GM19351 (cell line): ENCODE measurements at regions not wholly inside any gene's neighbourhood (a gene's known extent, or its start where the extent isn't known, plus 50 kb on each side); places are given as distances from the start of the nearest gene placed in this dataset.

Source experiments
- ATAC-seq: cut with Tn5 transposase; IDR thresholded peaks from one replicate; pipeline ENCODE4 v1.9.1; 2021; ENCODE audit warnings: mild to moderate bottlenecking, moderate library complexity; ENCODE audit not compliant: unreplicated experiment

- no peak for ATAC-seq
These were observed 242.9 kb downstream of the CDC5L start for GRCh38 chr6:44630125-44631028.

- ATAC-seq = no peak
These were observed 244.5 kb downstream of the CDC5L start for GRCh38 chr6:44631968-44632367.

- ATAC-seq = no peak
These were observed 246.8 kb downstream of the CDC5L start for GRCh38 chr6:44634321-44634720.

DNA sequence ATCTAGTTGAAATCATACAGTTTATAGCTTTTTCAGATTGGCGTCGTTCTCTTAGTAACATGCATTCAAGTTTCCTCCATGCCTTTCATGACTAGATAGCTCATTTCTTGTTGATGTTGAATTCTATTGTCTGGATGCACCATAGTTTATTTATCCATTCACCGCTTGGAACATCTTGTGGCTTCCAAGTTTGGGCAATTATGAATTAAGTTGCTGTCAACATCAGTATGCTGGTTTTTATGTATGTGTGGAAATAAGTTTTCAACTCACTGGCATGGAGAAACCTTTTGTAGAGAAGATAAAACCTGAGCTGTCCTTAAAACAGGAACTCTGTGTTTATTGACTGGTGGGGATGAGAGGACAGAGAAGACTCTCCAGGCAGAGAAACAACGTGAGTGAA lies 248.0 kb downstream of the CDC5L start:
- no peak for ATAC-seq

- no peak for ATAC-seq
These were observed 249.2 kb downstream of the CDC5L start for GRCh38 chr6:44636561-44637248.

DNA sequence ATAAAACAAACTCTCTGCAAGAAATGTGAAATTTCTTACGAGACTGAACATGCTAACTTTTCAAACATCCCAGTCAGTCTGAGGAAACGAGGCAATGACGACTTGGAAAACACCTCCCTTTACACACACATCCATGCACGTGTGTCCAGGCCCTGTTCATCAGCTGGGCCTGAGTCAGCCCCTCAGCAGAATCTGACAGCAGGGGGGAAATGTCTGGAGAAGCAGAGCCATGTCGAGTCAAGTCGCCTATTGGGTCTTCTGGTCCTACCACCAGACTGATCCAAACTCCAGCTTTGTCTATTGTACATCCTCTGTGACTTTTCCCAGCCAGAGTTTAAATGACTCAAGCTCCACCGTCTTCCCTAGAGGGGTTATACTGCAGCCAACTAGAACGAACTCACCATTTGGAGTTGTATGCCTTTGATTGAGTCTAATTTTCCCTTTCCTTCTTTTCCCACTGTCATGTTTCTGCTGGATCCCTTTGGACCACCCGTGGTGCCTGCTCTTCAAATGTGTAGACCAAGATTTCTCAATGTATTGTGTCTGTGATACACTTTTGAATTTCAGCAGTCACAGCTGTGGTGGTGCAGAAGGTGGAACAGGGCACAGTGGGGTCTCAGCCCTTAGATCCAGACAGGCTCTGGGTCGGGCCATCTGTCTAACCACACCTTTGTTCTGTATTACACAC lies 254.0 kb downstream of the CDC5L start:
- no peak for ATAC-seq

- no peak for ATAC-seq
These were observed 254.8 kb downstream of the CDC5L start for GRCh38 chr6:44642349-44642748.

DNA sequence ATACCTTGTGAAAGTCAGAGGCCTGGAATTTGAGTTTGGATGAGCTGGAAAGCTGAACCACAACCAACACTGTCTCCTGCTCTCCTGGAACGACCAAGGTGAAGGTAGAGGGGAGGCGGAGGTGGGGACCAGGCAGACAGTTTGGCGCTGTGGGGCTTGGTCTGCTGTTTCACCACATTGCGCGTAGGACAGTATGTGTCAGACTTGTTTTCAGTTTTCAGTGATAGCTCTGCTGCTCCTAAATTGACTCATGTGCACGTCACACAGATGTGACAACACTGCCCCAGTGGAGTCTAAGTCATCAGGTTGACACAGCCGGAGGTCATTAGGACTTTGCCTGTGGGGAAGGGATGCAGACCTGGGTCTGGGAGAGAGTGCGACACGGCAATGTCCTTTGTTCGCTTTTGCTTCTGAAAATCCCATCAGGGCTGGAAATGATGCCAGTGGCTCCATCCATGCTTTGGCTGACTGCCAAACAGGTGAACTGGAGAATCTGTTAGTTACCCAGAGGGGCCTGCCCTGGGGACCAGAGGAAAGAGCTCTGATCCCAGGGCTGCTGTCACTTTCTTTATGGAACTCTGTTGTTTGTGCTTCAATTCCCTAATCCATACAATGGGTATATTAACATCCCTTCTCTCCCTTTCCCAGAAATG lies 255.5 kb downstream of the CDC5L start:
- no peak for ATAC-seq

DNA sequence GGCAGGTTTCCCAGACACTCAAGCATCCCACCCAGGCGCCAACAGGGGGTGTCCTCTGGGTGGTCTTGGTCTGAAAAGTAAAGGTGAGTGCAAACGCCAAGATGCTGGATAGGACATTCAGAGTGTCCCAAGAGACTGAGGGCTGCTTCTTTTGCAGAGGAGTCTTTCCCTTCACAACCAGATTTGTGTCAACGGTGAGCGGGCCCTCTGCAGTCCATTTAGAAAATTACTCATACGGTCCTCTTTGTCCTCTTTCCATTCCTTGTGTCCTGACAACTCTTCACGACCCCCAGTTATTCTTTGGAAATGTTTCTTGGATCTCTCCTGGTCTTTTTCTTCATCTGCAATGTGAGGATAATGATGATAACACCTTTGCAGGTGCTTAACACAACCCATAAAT lies 257.8 kb downstream of the CDC5L start:
- ATAC-seq = no peak

GRCh38 chr6:44646355-44646754 lies 258.8 kb downstream of the CDC5L start:
- ATAC-seq = no peak

DNA sequence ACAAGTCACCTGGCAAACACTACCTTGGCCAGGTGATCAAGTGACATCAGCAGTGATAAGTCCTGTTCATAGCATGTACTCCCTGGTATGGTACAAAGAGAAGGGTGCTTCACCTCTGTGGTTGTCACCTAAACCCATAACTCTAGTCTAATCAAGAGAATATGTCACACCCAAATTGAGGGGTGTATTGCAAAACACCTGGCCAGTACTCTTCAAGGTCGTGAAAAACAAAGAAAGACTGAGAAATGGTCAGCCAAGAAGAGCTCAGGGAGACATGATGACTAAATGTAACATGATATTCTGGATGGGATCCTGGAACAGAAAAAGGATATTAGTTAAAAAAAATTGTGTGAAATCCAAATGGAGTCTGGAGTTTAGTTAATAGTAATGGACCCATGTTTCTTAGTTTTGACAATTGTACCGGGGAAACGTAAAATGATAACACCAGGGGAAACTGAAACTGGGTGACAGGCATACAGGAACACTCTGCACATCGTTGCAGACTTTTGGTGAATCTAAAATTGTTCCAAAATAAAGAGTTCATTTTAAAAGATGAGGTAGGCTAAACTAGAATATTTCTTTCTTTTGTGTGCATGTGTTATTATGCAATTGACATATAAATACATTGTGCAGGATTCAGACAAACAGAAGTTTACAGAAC lies 262.0 kb downstream of the CDC5L start:
- ATAC-seq = no peak

DNA sequence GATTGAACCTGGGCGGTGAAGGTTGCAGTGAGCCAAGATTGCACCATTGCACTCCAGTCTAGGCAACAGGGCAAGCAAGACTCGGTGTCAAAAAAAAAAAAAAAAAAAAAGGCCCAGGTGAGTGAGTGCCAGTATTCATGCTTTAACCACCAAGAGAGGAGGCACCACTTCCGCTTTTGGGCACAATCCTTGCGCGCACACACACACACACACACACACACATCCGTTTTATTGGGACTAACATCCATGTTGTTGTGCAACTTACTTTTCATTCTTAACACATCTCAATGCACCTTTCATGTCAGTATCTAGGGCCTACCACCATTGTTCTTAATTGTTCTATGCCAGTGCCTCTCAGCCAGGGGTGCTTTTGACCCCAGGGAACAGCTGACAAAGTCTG lies 263.0 kb downstream of the CDC5L start:
- no peak for ATAC-seq

DNA sequence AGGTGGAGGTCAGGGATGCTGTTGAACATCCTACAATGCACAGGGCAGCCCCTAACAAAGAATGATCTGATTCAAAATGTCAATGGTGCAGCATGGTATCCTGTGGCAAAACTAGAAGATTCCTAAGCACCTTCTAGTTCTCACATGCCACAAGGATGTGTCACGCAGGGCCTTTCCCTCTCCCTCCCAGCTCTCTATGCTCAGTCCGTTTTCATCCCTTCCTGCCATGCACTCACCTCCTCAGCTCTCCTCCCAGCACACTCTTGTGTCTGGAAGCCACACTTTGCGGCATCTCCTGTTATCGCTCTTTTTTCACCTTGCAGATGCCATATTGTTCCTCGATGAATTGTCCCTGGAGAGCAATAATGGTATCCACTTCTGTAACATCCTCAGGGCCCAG lies 263.4 kb downstream of the CDC5L start:
- no peak for ATAC-seq

- ATAC-seq = no peak
These were observed 264.1 kb downstream of the CDC5L start for GRCh38 chr6:44651604-44652003.

DNA sequence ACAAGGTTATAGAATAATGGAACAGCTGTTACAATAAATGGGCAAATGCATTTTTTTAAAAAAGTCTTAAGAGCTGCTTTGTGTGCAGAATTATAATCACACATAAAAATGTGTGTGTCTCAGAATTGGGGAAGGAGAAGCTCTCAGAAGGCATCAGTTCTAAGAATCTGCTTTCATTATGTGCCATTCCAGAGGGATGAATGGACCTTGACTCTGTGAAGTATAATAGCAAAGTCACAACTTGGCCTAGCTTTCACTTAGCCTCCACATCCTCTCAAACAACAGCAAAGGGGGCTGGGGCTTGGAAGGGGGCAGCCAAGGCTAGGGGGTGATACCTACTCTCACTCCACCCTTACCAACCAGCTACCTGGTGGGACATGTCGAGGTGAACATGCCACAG lies 265.0 kb downstream of the CDC5L start:
- ATAC-seq = no peak

DNA sequence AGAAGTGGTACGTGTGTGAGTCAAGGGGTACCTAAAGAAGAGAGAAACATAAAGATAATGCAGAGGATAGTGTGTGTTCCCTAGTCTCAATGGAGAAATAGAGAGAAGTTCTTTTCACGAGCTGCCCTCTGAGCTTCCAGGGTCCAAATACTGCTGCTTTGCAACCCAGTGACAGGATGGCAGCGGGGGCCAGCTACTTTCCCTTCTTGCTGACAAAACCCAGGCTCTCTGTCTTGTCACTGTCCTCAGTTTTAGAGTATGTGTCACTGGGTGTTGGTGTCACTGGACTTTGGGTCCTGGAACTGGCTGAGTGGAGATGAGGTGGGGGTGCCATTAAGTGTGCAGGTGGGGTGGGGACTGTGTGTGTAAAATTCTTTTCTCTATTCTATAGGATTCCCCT lies 265.6 kb downstream of the CDC5L start:
- no peak for ATAC-seq

GRCh38 chr6:44653761-44654218 lies 266.3 kb downstream of the CDC5L start:
- no peak for ATAC-seq

- ATAC-seq = peak; percentile 65
These were observed 268.2 kb downstream of the CDC5L start for GRCh38 chr6:44655412-44656342.

DNA sequence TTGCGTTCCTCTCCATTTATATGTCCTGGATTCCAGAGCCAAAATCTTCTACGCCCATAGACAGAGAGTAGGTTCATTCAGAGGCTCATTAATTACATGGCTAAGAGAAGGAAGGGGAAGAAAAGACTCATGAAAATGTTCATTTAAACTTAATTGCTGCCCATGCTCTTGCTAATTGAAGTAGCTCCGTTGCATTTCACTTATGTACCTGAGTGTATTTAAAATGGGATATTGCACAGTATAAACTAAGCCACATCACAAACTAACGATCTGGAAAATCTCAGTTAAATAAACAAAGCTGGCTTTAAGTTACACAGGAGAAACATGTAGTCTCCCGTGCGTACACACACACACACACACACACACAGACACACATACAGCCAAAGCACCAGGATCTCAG lies 269.2 kb downstream of the CDC5L start:
- no peak for ATAC-seq
